ENCODE measurements at regions not wholly inside any gene's neighbourhood (a gene's known extent, or its start where the extent isn't known, plus 50 kb on each side); places are given as distances from the start of the nearest gene placed in this dataset.

GRCh38 chr7:80991654-80992053 is 72.8 kb upstream of the SEMA3C start:
- no peaks in the 10 kb centered on the region for H3K4me1 ChIP-seq (ENCODE audit: control insufficient read depth, extremely low read depth, insufficient read depth, low read length)
- H3K27me3 ChIP-seq (ENCODE audit: control insufficient read depth, insufficient read depth, low read length) = no peaks in the 10 kb centered on the region
- no peak overlapping the region for H3K4me2 ChIP-seq (ENCODE audit: extremely low read depth, insufficient read depth, low read length)
- TF ChIP-seq EZH2 (IDR thresholded peaks at IDR 0.05; ENCODE audit: low read length, missing control alignments) = no peak
- TF ChIP-seq, protein P1, sequence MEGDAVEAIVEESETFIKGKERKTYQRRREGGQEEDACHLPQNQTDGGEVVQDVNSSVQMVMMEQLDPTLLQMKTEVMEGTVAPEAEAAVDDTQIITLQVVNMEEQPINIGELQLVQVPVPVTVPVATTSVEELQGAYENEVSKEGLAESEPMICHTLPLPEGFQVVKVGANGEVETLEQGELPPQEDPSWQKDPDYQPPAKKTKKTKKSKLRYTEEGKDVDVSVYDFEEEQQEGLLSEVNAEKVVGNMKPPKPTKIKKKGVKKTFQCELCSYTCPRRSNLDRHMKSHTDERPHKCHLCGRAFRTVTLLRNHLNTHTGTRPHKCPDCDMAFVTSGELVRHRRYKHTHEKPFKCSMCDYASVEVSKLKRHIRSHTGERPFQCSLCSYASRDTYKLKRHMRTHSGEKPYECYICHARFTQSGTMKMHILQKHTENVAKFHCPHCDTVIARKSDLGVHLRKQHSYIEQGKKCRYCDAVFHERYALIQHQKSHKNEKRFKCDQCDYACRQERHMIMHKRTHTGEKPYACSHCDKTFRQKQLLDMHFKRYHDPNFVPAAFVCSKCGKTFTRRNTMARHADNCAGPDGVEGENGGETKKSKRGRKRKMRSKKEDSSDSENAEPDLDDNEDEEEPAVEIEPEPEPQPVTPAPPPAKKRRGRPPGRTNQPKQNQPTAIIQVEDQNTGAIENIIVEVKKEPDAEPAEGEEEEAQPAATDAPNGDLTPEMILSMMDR (conservative IDR thresholded peaks at IDR 0.05 in 1 of 2, IDR thresholded peaks at IDR 0.05 in 1 of 2; ENCODE audit: low read depth in 1 of 2, low read length in 2 of 2) = no peak
- H2AFZ ChIP-seq (ENCODE audit: low read length) = no peak overlapping the region
- no peak overlapping the region for H3K9ac ChIP-seq (ENCODE audit: insufficient read depth, low read length)
- H4K20me1 ChIP-seq (ENCODE audit: control insufficient read depth, extremely low read depth, insufficient read depth, low read length) = no peaks in the 10 kb centered on the region
- no peaks in the 10 kb centered on the region for H3K36me3 ChIP-seq (ENCODE audit: control insufficient read depth, insufficient read depth, low read length)
- no peaks in the 10 kb centered on the region for H3K79me2 ChIP-seq (ENCODE audit: control insufficient read depth, insufficient read depth, low read length)
- no peak for DNase-seq (ENCODE audit: low read depth in 2 of 2)
- no peaks in the 10 kb centered on the region for H3K9me3 ChIP-seq (ENCODE audit: control insufficient read depth, insufficient read depth, low read depth, low read length)
- H3K4me3 ChIP-seq (replicated peaks in 1 of 4; ENCODE audit: control extremely low read depth in 1 of 4, insufficient read depth in 1 of 4, low read depth in 3 of 4, low read length in 4 of 4) = no peak overlapping the region
- H3K27ac ChIP-seq (ENCODE audit: insufficient read depth, low read length) = no peak overlapping the region

DNA sequence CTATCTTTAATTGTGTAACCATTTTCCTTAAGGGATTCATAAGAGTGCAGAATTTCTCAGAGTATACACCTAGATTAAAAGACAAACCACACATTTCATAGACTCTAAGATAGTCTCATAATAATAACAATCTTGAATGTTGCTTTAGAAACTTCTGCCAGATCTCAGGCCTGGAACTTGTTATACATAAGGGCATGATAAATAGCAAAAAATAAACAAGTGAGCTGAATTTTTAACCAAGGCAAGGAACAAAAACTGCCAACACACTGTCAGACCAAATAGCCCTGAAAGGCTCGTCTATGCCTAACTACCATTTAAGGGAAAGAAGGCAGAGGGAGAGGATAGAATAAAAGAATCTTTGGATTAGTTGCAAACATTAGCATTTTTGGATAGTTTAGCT is 65.8 kb upstream of the SEMA3C start:
- Histone ChIP-seq H3K27ac (ENCODE audit: insufficient read depth, low read length) (no peak overlapping the region), H2AFZ (ENCODE audit: low read length) (no peak overlapping the region), H3K79me2 (ENCODE audit: control insufficient read depth, insufficient read depth, low read length) (no peaks in the 10 kb centered on the region), H3K36me3 (ENCODE audit: control insufficient read depth, insufficient read depth, low read length) (no peaks in the 10 kb centered on the region), H3K4me3 (replicated peaks in 1 of 4; ENCODE audit: control extremely low read depth in 1 of 4, insufficient read depth in 1 of 4, low read depth in 3 of 4, low read length in 4 of 4) (no peak overlapping the region), H3K27me3 (ENCODE audit: control insufficient read depth, insufficient read depth, low read length) (no peaks in the 10 kb centered on the region), H3K9ac (ENCODE audit: insufficient read depth, low read length) (no peak overlapping the region), H3K4me1 (ENCODE audit: control insufficient read depth, extremely low read depth, insufficient read depth, low read length) (no peaks in the 10 kb centered on the region), H3K4me2 (ENCODE audit: extremely low read depth, insufficient read depth, low read length) (no peak overlapping the region), H4K20me1 (ENCODE audit: control insufficient read depth, extremely low read depth, insufficient read depth, low read length) (no peaks in the 10 kb centered on the region), H3K9me3 (ENCODE audit: control insufficient read depth, insufficient read depth, low read depth, low read length) (no peaks in the 10 kb centered on the region)
- no peak for DNase-seq (ENCODE audit: low read depth in 2 of 2)
- TF ChIP-seq, protein P1 (conservative IDR thresholded peaks at IDR 0.05 in 1 of 2, IDR thresholded peaks at IDR 0.05 in 1 of 2; ENCODE audit: low read depth in 1 of 2, low read length in 2 of 2) = no peak
- no peak for TF ChIP-seq EZH2 (IDR thresholded peaks at IDR 0.05; ENCODE audit: low read length, missing control alignments)

GRCh38 chr7:80981405-80981804 is 62.6 kb upstream of the SEMA3C start:
- no peaks in the 10 kb centered on the region for H4K20me1 ChIP-seq (ENCODE audit: control insufficient read depth, extremely low read depth, insufficient read depth, low read length)
- no peaks in the 10 kb centered on the region for H3K36me3 ChIP-seq (ENCODE audit: control insufficient read depth, insufficient read depth, low read length)
- no peak overlapping the region for H2AFZ ChIP-seq (ENCODE audit: low read length)
- TF ChIP-seq, protein P1 (conservative IDR thresholded peaks at IDR 0.05 in 1 of 2, IDR thresholded peaks at IDR 0.05 in 1 of 2; ENCODE audit: low read depth in 1 of 2, low read length in 2 of 2) = no peak
- no peak for TF ChIP-seq EZH2 (IDR thresholded peaks at IDR 0.05; ENCODE audit: low read length, missing control alignments)
- no peak for DNase-seq (ENCODE audit: low read depth in 2 of 2)
- no peak overlapping the region for H3K9ac ChIP-seq (ENCODE audit: insufficient read depth, low read length)
- H3K27me3 ChIP-seq (ENCODE audit: control insufficient read depth, insufficient read depth, low read length) = no peaks in the 10 kb centered on the region
- H3K4me2 ChIP-seq (ENCODE audit: extremely low read depth, insufficient read depth, low read length) = no peak overlapping the region
- no peaks in the 10 kb centered on the region for H3K79me2 ChIP-seq (ENCODE audit: control insufficient read depth, insufficient read depth, low read length)
- no peak overlapping the region for H3K27ac ChIP-seq (ENCODE audit: insufficient read depth, low read length)
- no peaks in the 10 kb centered on the region for H3K9me3 ChIP-seq (ENCODE audit: control insufficient read depth, insufficient read depth, low read depth, low read length)
- H3K4me1 ChIP-seq (ENCODE audit: control insufficient read depth, extremely low read depth, insufficient read depth, low read length) = no peaks in the 10 kb centered on the region
- H3K4me3 ChIP-seq (replicated peaks in 1 of 4; ENCODE audit: control extremely low read depth in 1 of 4, insufficient read depth in 1 of 4, low read depth in 3 of 4, low read length in 4 of 4) = no peak overlapping the region

Data from fibroblast of lung (primary cell).